CD4-positive, alpha-beta T cell treated with Interleukin-12 subunit alpha and Interleukin-12 subunit beta, for 1 hour (primary cell): ENCODE measurements at regions not wholly inside any gene's neighbourhood (a gene's known extent, or its start where the extent isn't known, plus 50 kb on each side); places are given as distances from the start of the nearest gene placed in this dataset.
"Not testable (repeated sequence)": the region's sequence is repeated elsewhere in the genome, so short reads cannot be mapped to it uniquely, and the experiment has no call there.

Source experiments
- DNase-seq: peaks from one replicate; pipeline ENCODE4 v3.0.0-alpha.2; 2020

DNA sequence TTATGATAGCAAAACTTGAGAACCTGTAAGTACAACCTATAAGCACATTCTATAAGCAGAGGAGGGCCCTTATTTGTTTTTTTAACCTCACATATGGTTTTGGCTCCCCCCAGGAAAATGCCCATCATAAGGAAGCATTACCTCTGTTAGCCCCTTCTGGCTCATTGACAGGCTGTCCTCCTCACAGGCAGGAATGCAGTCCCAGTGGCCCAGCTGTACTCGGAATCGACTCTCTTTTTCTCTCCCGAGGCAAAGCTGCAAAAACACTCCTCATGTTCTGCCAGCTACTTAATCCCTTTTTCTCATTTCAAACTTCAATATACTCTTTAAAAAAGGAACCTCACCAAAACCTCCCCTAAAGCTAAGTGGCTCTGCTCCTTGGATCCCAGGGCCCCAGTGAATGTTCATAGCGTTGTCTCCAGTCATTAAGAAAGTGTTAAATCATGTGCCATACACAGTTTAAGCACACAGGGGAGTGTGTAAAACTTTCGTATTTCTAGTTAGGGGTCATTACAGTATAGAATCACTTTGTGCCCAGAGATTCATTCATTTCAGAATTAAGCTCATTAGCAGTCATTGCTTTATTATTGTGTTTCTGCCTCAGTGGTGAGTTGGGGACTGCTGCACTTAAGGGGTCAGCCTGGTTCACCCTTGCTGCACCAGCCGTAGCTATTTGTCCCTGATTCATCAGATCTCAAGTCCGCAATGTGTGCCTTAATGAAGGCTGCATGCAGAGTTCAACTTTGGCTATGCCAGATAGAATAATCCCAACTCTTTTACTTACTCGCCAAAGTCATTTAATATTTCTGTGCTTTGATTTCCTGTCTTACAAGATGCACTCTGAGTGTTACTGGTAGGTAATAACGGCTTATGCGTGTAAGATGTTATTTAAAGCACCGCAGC is 57.6 kb downstream of the JRKL start:
- no peak for DNase-seq

GRCh38 chr11:96448225-96448624 is 58.4 kb downstream of the JRKL start:
- DNase-seq, result no peak

- DNase-seq, result no peak
These were observed 66.3 kb downstream of the JRKL start for GRCh38 chr11:96456111-96456510.

GRCh38 chr11:96459751-96460150 is 69.9 kb downstream of the JRKL start:
- DNase-seq, result no peak

GRCh38 chr11:96461871-96462270 is 72.1 kb downstream of the JRKL start:
- DNase-seq, result no peak

DNA sequence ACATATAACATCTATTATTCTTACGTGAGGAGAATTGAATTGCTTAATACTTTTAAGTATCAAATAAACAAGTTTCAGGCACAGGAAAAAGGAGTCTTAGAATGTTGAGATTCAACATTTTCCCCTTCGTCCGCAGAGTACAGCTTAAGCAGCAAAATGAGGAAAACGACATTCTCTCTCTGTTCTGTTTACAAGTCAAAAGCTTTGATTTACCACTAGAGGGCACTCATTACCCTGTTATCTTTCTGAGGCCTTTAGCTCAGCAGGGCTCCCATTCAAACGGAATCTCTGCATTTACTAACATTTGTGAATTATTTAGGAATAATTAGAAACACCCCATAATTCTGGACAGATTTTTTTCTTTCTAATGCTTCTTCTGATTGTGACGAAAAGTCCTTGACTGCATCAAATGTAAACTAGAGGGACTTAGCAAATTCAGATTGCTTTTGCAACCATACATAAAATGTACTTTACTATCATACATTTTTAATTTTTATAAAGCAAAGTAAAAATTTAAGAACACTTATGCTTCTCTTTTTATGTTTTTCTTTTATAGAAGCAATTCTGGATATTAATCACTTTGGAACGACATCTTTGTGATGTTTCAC is 75.0 kb downstream of the JRKL start:
- peak; percentile 53 for DNase-seq

DNA sequence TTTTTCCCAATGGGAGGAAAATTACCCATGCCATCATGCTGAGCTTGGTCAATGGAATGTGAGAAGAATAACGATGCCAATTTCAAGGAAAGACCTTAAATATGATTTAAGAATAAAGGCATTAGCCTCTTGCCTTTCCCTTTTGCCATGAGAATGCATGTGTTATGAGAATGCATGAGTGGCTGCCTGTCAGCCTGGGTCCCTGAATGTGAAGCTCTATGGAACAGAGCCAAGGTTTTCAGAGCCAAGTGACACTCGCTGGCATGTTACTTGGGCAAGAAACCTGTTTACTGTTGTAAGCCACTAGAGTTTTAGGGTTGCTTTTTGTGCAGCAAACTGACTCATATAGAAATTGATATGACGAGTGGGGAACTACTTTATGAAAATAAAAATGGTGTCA is 75.7 kb downstream of the JRKL start:
- DNase-seq, result no peak

- DNase-seq, result no peak
These were observed 76.8 kb downstream of the JRKL start for GRCh38 chr11:96466607-96467006.

- DNase-seq, result no peak
These were observed 80.0 kb downstream of the JRKL start for GRCh38 chr11:96469776-96470175.

- DNase-seq, result no peak
These were observed 80.7 kb downstream of the JRKL start for GRCh38 chr11:96470521-96470920.

GRCh38 chr11:96472085-96472484 is 82.3 kb downstream of the JRKL start:
- no peak for DNase-seq

- DNase-seq, result no peak
These were observed 84.5 kb downstream of the JRKL start for GRCh38 chr11:96474263-96474662.

GRCh38 chr11:96481204-96481603 is 91.4 kb downstream of the JRKL start:
- no peak for DNase-seq

DNA sequence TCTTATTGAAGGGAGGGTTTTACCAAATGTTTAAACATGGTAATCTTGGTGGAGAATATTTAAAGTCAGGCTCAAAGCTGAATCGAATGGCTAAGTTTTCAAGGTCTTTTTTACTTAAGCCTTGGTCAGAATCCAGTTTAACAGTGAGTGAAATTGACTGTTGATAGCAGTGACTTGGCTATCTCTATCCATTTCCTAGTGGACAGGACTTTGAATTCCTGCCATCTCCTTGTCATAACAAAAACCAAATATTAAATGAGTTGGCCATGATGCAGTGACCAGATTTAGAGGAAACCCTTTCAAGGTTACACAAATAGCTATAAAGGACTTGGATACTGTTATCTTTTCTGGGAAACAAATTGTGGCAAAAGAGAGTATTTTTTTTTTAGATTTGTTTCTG is 92.0 kb downstream of the JRKL start:
- DNase-seq, result no peak

GRCh38 chr11:96482193-96482592 is 92.4 kb downstream of the JRKL start:
- no peak for DNase-seq

- no peak for DNase-seq
These were observed 93.7 kb downstream of the JRKL start for GRCh38 chr11:96483374-96483955.

- no peak for DNase-seq
These were observed 94.5 kb downstream of the JRKL start for GRCh38 chr11:96484361-96484760.

GRCh38 chr11:96486890-96487611 is 97.2 kb downstream of the JRKL start:
- DNase-seq, result no peak

- not testable (repeated sequence) for DNase-seq
These were observed 99.1 kb downstream of the JRKL start for GRCh38 chr11:96488911-96489310.

DNA sequence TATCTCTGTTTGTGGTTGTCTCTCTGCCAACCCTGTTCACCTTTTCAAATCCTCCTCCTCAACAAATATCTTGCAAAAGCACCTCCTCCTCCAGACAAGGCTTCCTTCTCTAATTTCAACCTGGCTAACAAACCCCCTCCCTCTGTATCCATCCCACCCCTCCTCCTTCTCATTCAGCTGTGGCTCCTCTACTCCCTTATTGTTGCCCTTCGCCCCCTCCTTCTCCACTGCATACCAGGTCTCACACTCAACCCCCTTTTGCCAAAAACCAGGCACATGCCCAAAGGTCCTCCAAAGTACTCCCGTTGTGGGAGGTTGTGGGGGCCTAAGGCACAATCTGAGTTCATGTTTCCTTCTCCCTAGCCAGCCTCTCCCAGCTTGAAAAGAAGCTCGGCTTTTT is 110.6 kb downstream of the JRKL start:
- DNase-seq, result no peak

GRCh38 chr11:96506041-96506440 is 116.2 kb downstream of the JRKL start:
- no peak for DNase-seq

DNA sequence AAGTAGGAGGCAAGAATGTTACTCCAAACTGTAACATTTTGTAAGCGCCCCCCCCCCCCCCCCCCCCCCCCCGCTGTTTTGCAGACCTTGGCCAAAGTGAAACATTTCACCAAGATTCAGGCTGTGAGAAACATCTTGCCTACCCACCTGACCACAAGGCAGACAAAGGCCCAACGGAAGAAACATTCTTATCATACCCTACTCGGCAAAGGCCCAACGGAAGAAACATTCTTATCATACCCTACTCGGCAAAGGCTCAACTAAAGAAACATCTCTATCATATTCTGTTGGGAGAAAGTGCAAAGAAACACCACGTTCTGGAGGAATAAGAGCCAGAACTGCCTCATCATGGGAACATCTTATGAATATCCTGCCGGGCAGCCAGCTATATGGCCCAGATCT is 117.1 kb downstream of the JRKL start:
- DNase-seq, result no peak

DNA sequence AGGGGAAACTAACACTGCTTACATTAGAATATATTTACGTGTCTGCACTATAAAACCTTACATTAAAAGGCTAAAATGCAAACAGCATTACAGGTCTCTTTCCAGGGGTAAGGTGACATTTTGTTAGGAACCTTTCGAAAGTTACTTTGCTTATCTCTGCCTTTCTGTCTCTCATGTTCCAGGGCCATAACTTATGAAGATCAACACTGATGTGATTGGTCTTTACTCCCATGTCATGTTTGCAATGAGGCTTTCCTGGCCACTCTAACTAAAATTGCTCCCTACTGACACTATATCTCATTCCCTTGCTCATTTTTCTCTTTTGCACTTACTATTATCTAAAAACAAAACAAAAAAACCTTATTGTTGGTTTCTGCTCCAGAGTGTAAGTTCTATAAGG is 119.0 kb downstream of the JRKL start:
- no peak for DNase-seq

DNA sequence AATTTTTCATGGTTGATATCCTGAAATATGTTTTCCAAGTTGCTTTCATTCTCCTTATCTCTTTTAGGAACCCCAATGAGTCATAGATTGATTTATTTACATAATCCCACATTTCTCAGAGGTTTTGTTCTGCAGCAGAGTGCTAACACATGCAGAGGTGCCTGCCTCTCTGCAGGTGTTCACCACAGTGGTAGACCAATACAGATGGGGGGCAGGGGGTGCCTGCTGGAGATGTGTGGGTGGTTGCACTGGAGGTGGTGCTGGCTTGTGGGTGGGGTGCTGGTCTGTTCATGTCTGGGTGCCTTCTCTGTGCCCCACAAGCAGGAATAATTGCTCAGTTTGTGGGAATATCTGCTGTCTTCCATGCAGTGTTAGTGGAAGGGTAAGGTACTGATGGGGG is 131.1 kb downstream of the JRKL start:
- no peak for DNase-seq
